Fibroblast of mammary gland (primary cell): ENCODE measurements at regions not wholly inside any gene's neighbourhood (a gene's known extent, or its start where the extent isn't known, plus 50 kb on each side); places are given as distances from the start of the nearest gene placed in this dataset.

ENCODE experiments used
- DNase-seq: peaks from one replicate; pipeline ENCODE4 v3.0.0-alpha.2; 2010; ENCODE audit warnings: low read depth
- H3K4me3 ChIP-seq: 2 replicates; pipeline ENCODE4 v1.5.1; 2011; ENCODE audit warnings: low read depth, mild to moderate bottlenecking, low read length, moderate library complexity; ENCODE audit not compliant: control insufficient read depth
- TF ChIP-seq, protein P1 (sequence below): conservative IDR thresholded peaks from 2 replicates; pipeline ENCODE4 v1.5.1; 2011; ENCODE audit warnings: low read depth, low read length, inconsistent platforms; ENCODE audit not compliant: control insufficient read depth, insufficient read depth

DNA sequence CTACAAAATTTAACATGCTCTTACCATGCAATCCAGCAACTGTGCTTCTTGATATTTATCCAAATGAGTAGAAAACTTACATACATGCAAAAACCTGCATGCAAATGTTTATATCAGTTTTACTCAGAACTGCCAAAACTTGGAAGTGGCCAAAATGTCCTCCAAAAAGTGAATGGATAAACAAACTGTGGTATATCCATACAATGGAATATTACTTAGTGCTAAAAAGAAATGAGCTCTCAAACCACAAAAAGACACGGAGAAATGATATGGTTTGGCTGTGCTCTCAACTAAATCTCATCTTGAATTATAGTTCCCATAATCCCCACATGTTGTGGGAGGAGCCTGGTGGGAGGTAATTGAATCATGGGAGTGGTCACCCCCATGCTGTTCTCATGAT lies 267.2 kb downstream of the ZEB2 start:
- DNase-seq: no peak
- no peak overlapping the region for H3K4me3 ChIP-seq
- TF ChIP-seq, protein P1, sequence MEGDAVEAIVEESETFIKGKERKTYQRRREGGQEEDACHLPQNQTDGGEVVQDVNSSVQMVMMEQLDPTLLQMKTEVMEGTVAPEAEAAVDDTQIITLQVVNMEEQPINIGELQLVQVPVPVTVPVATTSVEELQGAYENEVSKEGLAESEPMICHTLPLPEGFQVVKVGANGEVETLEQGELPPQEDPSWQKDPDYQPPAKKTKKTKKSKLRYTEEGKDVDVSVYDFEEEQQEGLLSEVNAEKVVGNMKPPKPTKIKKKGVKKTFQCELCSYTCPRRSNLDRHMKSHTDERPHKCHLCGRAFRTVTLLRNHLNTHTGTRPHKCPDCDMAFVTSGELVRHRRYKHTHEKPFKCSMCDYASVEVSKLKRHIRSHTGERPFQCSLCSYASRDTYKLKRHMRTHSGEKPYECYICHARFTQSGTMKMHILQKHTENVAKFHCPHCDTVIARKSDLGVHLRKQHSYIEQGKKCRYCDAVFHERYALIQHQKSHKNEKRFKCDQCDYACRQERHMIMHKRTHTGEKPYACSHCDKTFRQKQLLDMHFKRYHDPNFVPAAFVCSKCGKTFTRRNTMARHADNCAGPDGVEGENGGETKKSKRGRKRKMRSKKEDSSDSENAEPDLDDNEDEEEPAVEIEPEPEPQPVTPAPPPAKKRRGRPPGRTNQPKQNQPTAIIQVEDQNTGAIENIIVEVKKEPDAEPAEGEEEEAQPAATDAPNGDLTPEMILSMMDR: no peak

DNA sequence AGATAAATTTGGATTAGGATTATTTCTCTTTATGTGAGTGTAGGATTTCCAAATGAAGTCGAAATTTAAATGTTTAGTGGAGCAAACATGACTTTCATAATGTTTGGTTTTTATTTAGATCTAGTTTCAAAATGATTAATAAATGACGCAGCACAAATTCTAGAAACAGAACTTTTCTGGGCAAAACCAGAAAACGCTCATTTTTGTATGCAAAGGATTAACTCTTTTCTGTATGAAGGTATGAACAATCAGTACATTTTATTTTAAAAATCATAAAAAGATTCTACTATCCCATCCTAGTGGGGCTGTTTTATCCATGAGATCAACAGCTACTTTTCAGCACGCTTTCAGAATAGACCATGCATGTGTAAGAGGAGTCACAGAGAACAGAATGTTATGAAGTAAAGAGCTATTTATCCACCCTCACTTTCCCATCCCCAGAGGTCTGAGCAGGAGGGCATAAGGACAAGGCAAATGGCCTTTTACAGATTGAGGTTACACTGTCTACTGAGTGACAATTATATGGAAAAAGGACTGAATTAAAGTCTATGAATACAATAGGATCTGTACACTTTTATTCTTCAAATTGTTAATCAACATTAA lies 270.8 kb downstream of the ZEB2 start:
- peak; percentile 23 for DNase-seq
- TF ChIP-seq, protein P1: no peak
- H3K4me3 ChIP-seq: no peak overlapping the region

DNA sequence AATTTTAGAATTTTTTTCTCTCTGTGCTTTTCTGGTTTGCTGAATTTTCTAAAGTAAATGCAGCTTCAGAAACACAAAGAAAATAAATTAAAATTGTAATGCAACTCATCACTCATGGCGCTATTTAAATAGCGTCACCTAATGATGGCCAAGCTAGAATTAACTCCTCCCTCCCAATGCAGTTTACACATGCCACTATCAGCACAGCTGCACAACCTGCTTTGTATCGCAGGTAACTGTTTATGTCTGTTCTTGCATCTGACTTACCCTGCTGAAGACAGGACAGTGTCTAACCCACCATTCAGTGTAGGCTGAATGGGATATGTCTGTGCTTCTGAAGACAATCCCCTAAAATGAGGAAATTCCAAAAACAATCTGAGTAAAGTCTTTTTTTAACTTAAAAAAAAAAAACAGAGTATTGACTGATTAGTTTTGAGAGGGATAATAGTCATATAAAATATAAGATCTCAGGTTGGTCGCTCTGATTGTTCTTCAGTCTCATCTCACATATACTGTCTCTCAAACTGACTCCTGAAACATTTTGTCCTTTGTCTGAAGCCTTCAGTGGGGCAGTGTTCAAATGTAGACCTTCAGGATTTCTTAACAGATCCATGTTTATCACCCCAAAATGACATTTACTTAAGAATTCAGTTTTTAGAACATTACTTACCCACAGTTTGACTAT lies 271.4 kb downstream of the ZEB2 start:
- DNase-seq: no peak
- H3K4me3 ChIP-seq: no peak overlapping the region
- TF ChIP-seq, protein P1: no peak

DNA sequence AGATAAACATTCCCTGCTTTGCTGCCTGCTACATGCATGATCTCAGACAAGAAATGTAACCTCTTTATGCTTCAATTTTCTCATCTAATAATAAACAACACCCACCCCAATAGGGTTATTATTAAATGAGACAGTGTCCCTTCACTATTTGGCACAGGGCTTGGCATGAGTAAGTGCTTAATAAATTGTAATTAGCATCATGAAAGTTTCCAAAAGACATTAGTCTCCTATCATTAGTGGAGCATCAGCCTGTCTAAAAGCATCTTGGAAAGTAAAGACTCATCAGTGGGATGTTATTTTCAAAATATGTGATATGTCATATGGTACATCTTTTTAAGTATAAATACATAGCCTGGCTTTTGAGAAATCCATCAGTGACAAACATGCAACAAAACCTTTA lies 275.0 kb downstream of the ZEB2 start:
- H3K4me3 ChIP-seq: no peak overlapping the region
- DNase-seq: no peak
- TF ChIP-seq, protein P1: no peak

DNA sequence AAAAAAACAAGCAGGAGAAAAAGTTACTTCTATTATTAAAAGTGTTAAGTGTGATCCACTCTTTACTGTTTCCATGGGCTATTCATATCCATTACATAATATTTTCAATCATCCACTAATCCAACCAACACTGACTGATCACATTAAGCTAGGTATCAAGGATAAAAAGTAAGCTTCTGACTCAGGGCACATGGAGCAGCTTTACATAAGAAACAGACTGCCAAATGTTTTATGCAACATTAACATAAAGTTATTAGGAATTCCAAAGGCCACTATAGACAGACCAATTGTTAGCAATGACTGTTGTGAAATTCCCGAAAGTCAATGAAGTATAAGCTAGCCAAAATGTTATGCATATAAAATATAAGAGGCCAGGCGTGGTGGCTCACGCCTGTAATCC lies 277.6 kb downstream of the ZEB2 start:
- DNase-seq: no peak
- TF ChIP-seq, protein P1: no peak
- no peak overlapping the region for H3K4me3 ChIP-seq

DNA sequence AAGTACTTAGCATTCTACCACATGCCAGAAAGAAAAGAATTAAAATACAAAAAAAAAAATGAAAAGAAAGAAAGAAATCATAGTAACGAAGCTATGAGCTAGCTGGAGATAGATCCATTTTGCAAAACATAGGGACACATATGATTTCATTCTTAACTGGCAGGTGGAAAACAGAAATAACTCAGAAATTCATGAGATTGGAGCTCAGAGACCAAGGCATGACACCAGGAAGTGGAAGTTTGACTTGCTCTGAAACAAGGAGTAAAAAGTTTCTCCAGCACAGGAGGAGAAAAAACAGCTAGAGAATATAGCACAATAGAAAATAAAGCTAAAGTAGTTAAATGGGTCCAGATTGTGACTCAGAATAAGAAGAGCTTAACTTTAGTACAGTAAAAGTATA lies 278.1 kb downstream of the ZEB2 start:
- H3K4me3 ChIP-seq: no peak overlapping the region
- TF ChIP-seq, protein P1: no peak
- no peak for DNase-seq
